Amniotic epithelial cell (primary cell): ENCODE measurements at regions not wholly inside any gene's neighbourhood (a gene's known extent, or its start where the extent isn't known, plus 50 kb on each side); places are given as distances from the start of the nearest gene placed in this dataset.

ENCODE experiments used
- DNase-seq: peaks from one replicate; pipeline ENCODE4 v3.0.0-alpha.2; 2010; ENCODE audit warnings: low read depth

GRCh38 chr22:27420195-27420816 is 381.2 kb downstream of the MN1 start:
- no peak for DNase-seq

GRCh38 chr22:27420817-27421361 is 380.7 kb downstream of the MN1 start:
- peak; percentile 44 for DNase-seq

- no peak for DNase-seq
These were observed 379.1 kb downstream of the MN1 start for GRCh38 chr22:27422442-27422841.

GRCh38 chr22:27424319-27424718 is 377.2 kb downstream of the MN1 start:
- peak; percentile 86 for DNase-seq

- no peak for DNase-seq
These were observed 372.1 kb downstream of the MN1 start for GRCh38 chr22:27429476-27429875.

- DNase-seq: no peak
These were observed 370.5 kb downstream of the MN1 start for GRCh38 chr22:27431081-27431480.

- peak; percentile 27 for DNase-seq
These were observed 369.7 kb downstream of the MN1 start for GRCh38 chr22:27431896-27432295.

GRCh38 chr22:27433099-27433498 is 368.5 kb downstream of the MN1 start:
- DNase-seq: no peak

- DNase-seq: peak; percentile 52
These were observed 367.9 kb downstream of the MN1 start for GRCh38 chr22:27433585-27434190.

GRCh38 chr22:27434898-27435297 is 366.7 kb downstream of the MN1 start:
- peak; percentile 82 for DNase-seq

- DNase-seq: peak; percentile 66
These were observed 365.5 kb downstream of the MN1 start for GRCh38 chr22:27435844-27436576.

- DNase-seq: no peak
These were observed 365.0 kb downstream of the MN1 start for GRCh38 chr22:27436591-27436990.

GRCh38 chr22:27437570-27437969 is 364.0 kb downstream of the MN1 start:
- no peak for DNase-seq

GRCh38 chr22:27438271-27438980 is 363.1 kb downstream of the MN1 start:
- no peak for DNase-seq

- DNase-seq: no peak
These were observed 362.4 kb downstream of the MN1 start for GRCh38 chr22:27439131-27439530.

GRCh38 chr22:27440304-27440865 is 361.2 kb downstream of the MN1 start:
- no peak for DNase-seq

GRCh38 chr22:27441706-27442475 is 359.7 kb downstream of the MN1 start:
- no peak for DNase-seq

- DNase-seq: no peak
These were observed 358.2 kb downstream of the MN1 start for GRCh38 chr22:27443306-27443705.

- no peak for DNase-seq
These were observed 355.7 kb downstream of the MN1 start for GRCh38 chr22:27445881-27446280.

- DNase-seq: no peak
These were observed 354.3 kb downstream of the MN1 start for GRCh38 chr22:27447289-27447688.

- no peak for DNase-seq
These were observed 351.1 kb downstream of the MN1 start for GRCh38 chr22:27450448-27450847.
